ENCODE measurements at regions not wholly inside any gene's neighbourhood (a gene's known extent, or its start where the extent isn't known, plus 50 kb on each side); places are given as distances from the start of the nearest gene placed in this dataset.

- Histone ChIP-seq H4K20me1 (ENCODE audit: insufficient read depth, poor library complexity, severe bottlenecking) (no peaks in the 10 kb centered on the region), H3K4me1 (ENCODE audit: insufficient read depth) (peaks cover 18% of the 10 kb centered on the region), H3K9me3 (ENCODE audit: low read depth) (no peaks in the 10 kb centered on the region), H3K4me3 (no peak overlapping the region), H3K4me2 (peak overlapping the region; percentile 34), H3K36me3 (replicated peaks; ENCODE audit: insufficient read depth, low read depth) (no peaks in the 10 kb centered on the region), H2AFZ (no peak overlapping the region), H3K27me3 (no peaks in the 10 kb centered on the region), H3K27ac (peak overlapping the region; percentile 43), H3K9me2 (replicated peaks; ENCODE audit: insufficient read depth) (no peaks in the 10 kb centered on the region), H3K79me2 (no peaks in the 10 kb centered on the region)
- TF ChIP-seq CTCF (IDR thresholded peaks at IDR 0.05; ENCODE audit: poor library complexity) (no peak), EZH2 (IDR thresholded peaks at IDR 0.05; ENCODE audit: borderline replicate concordance) (no peak), EZH2phosphoT487 (IDR thresholded peaks at IDR 0.05; ENCODE audit: low read depth, severe bottlenecking, unreplicated experiment) (no peak)
- peak; percentile 36 for DNase-seq (ENCODE audit: low spot score)
- 58% methylated on average over 14 of the region's 14 CpGs for WGBS (ENCODE audit: low lambda C conversion rate, missing lambda C conversion rate)
These were observed 469.5 kb upstream of the NRSN1 start for GRCh38 chr6:23656255-23657194.

- H3K36me3 ChIP-seq (replicated peaks; ENCODE audit: insufficient read depth, low read depth) = no peaks in the 10 kb centered on the region
- no peak overlapping the region for H2AFZ ChIP-seq
- DNase-seq (ENCODE audit: low spot score) = peak; percentile 74
- no peaks in the 10 kb centered on the region for H4K20me1 ChIP-seq (ENCODE audit: insufficient read depth, poor library complexity, severe bottlenecking)
- H3K4me3 ChIP-seq = no peak overlapping the region
- 10% methylated on average over 2 of the region's 2 CpGs for WGBS (ENCODE audit: low lambda C conversion rate, missing lambda C conversion rate)
- TF ChIP-seq EZH2phosphoT487 (IDR thresholded peaks at IDR 0.05; ENCODE audit: low read depth, severe bottlenecking, unreplicated experiment) = no peak
- TF ChIP-seq CTCF (IDR thresholded peaks at IDR 0.05; ENCODE audit: poor library complexity) = peak; percentile 77
- TF ChIP-seq EZH2 (IDR thresholded peaks at IDR 0.05; ENCODE audit: borderline replicate concordance) = no peak
- H3K9me2 ChIP-seq (replicated peaks; ENCODE audit: insufficient read depth) = no peaks in the 10 kb centered on the region
- H3K4me1 ChIP-seq (ENCODE audit: insufficient read depth) = peaks cover 18% of the 10 kb centered on the region
- peak overlapping the region; percentile 53 for H3K27ac ChIP-seq
- H3K9me3 ChIP-seq (ENCODE audit: low read depth) = no peaks in the 10 kb centered on the region
- H3K79me2 ChIP-seq = no peaks in the 10 kb centered on the region
- H3K4me2 ChIP-seq = peak overlapping the region; percentile 11
- H3K27me3 ChIP-seq = no peaks in the 10 kb centered on the region
These were observed 466.9 kb upstream of the NRSN1 start for GRCh38 chr6:23659125-23659524.

GRCh38 chr6:23661549-23661948 is 464.5 kb upstream of the NRSN1 start:
- TF ChIP-seq EZH2 (IDR thresholded peaks at IDR 0.05; ENCODE audit: borderline replicate concordance) (no peak), CTCF (IDR thresholded peaks at IDR 0.05; ENCODE audit: poor library complexity) (no peak), EZH2phosphoT487 (IDR thresholded peaks at IDR 0.05; ENCODE audit: low read depth, severe bottlenecking, unreplicated experiment) (no peak)
- H3K36me3 ChIP-seq (replicated peaks; ENCODE audit: insufficient read depth, low read depth) = no peaks in the 10 kb centered on the region
- WGBS (ENCODE audit: low lambda C conversion rate, missing lambda C conversion rate) = 95% methylated on average over 4 of the region's 4 CpGs
- H3K9me2 ChIP-seq (replicated peaks; ENCODE audit: insufficient read depth) = no peaks in the 10 kb centered on the region
- no peak overlapping the region for H3K4me3 ChIP-seq
- no peak overlapping the region for H3K27ac ChIP-seq
- H4K20me1 ChIP-seq (ENCODE audit: insufficient read depth, poor library complexity, severe bottlenecking) = no peaks in the 10 kb centered on the region
- H2AFZ ChIP-seq = no peak overlapping the region
- H3K79me2 ChIP-seq = no peaks in the 10 kb centered on the region
- peaks cover 10% of the 10 kb centered on the region for H3K4me1 ChIP-seq (ENCODE audit: insufficient read depth)
- no peaks in the 10 kb centered on the region for H3K9me3 ChIP-seq (ENCODE audit: low read depth)
- no peak overlapping the region for H3K4me2 ChIP-seq
- no peak for DNase-seq (ENCODE audit: low spot score)
- no peaks in the 10 kb centered on the region for H3K27me3 ChIP-seq
